HUES64 (cell line): ENCODE measurements at regions not wholly inside any gene's neighbourhood (a gene's known extent, or its start where the extent isn't known, plus 50 kb on each side); places are given as distances from the start of the nearest gene placed in this dataset.
"Not testable (repeated sequence)": the region's sequence is repeated elsewhere in the genome, so short reads cannot be mapped to it uniquely, and the experiment has no call there.

ENCODE experiments used
- H3K27ac ChIP-seq: 2 replicates; pipeline ENCODE4 v1.7.0; 2013; ENCODE audit warnings: low read depth, low read length, inconsistent platforms
- H3K27me3 ChIP-seq: 2 replicates; pipeline ENCODE4 v1.6.1; 2013; ENCODE audit warnings: mild to moderate bottlenecking, low read length; ENCODE audit not compliant: insufficient read depth
- H3K36me3 ChIP-seq: 2 replicates; pipeline ENCODE4 v1.6.1; 2013; ENCODE audit warnings: mild to moderate bottlenecking, low read length; ENCODE audit not compliant: insufficient read depth
- H3K4me1 ChIP-seq: 2 replicates; pipeline ENCODE4 v1.6.1; 2013; ENCODE audit warnings: mild to moderate bottlenecking, low read length, moderate library complexity; ENCODE audit not compliant: insufficient read depth
- H3K4me3 ChIP-seq: 2 replicates; pipeline ENCODE4 v1.5.1; 2013; ENCODE audit warnings: mild to moderate bottlenecking, low read length, moderate library complexity
- H3K9ac ChIP-seq: 2 replicates; pipeline ENCODE4 v1.6.1; 2013; ENCODE audit warnings: mild to moderate bottlenecking, low read depth, low read length
- H3K9me3 ChIP-seq: 2 replicates; pipeline ENCODE4 v1.6.1; 2013; ENCODE audit warnings: low read depth, low read length; ENCODE audit not compliant: insufficient read depth
- WGBS: fragments of 150-250, 120-280 bp; methylation state at CpG from one replicate; pipeline ENCODE4 v1.1.7; 2013; ENCODE audit warnings: missing lambda C conversion rate; 5-methylcytosine and 5-hydroxymethylcytosine counted together

- not testable (repeated sequence) for H3K27me3 ChIP-seq, H3K36me3 ChIP-seq, H3K4me3 ChIP-seq, H3K4me1 ChIP-seq, H3K9ac ChIP-seq, H3K27ac ChIP-seq
- 98% methylated on average over 4 of the region's 7 CpGs for WGBS
- peaks cover 50% of the 10 kb centered on the region for H3K9me3 ChIP-seq
These were observed 624.8 kb downstream of the ZNF37A start for GRCh38 chr10:38718972-38719371.

- no peak overlapping the region for H3K4me3 ChIP-seq
- H3K9me3 ChIP-seq: peaks cover 26% of the 10 kb centered on the region
- no peak overlapping the region for H3K9ac ChIP-seq
- H3K4me1 ChIP-seq: no peaks in the 10 kb centered on the region
- WGBS: 95% methylated on average over 48 of the region's 48 CpGs
- H3K36me3 ChIP-seq: no peaks in the 10 kb centered on the region
- no peaks in the 10 kb centered on the region for H3K27me3 ChIP-seq
- H3K27ac ChIP-seq: no peak overlapping the region
These were observed 635.9 kb downstream of the ZNF37A start for GRCh38 chr10:38730076-38730475.

- not testable (repeated sequence) for H3K4me1 ChIP-seq, H3K27me3 ChIP-seq, H3K27ac ChIP-seq, H3K36me3 ChIP-seq, H3K9ac ChIP-seq, H3K4me3 ChIP-seq
- H3K9me3 ChIP-seq: peaks cover 45% of the 10 kb centered on the region
- 91% methylated on average over 14 of the region's 14 CpGs for WGBS
These were observed 642.5 kb downstream of the ZNF37A start for GRCh38 chr10:38736646-38737045.

GRCh38 chr10:38737224-38737623 lies 643.1 kb downstream of the ZNF37A start:
- not testable (repeated sequence) for H3K9ac ChIP-seq, H3K27ac ChIP-seq, H3K36me3 ChIP-seq, H3K27me3 ChIP-seq, H3K4me1 ChIP-seq, H3K4me3 ChIP-seq
- WGBS: 94% methylated on average over 5 of the region's 5 CpGs
- H3K9me3 ChIP-seq: peaks cover 47% of the 10 kb centered on the region

- not testable (repeated sequence) for H3K4me3 ChIP-seq, H3K27ac ChIP-seq, H3K36me3 ChIP-seq, H3K9ac ChIP-seq, H3K4me1 ChIP-seq, H3K27me3 ChIP-seq
- H3K9me3 ChIP-seq: peaks cover 54% of the 10 kb centered on the region
- WGBS: 84% methylated on average over 3 of the region's 3 CpGs
These were observed 643.9 kb downstream of the ZNF37A start for GRCh38 chr10:38738011-38738410.

GRCh38 chr10:38739011-38739775 lies 645.1 kb downstream of the ZNF37A start:
- not testable (repeated sequence) for H3K27me3 ChIP-seq, H3K9ac ChIP-seq, H3K27ac ChIP-seq, H3K36me3 ChIP-seq, H3K4me1 ChIP-seq, H3K4me3 ChIP-seq
- H3K9me3 ChIP-seq: peaks cover 56% of the 10 kb centered on the region
- WGBS: 63% methylated on average over 5 of the region's 5 CpGs

- no peak overlapping the region for H3K4me3 ChIP-seq
- H3K9ac ChIP-seq: no peak overlapping the region
- peaks cover 60% of the 10 kb centered on the region for H3K9me3 ChIP-seq
- H3K27ac ChIP-seq: no peak overlapping the region
- no peaks in the 10 kb centered on the region for H3K36me3 ChIP-seq
- 74% methylated on average over 4 of the region's 5 CpGs for WGBS
- no peaks in the 10 kb centered on the region for H3K27me3 ChIP-seq
- H3K4me1 ChIP-seq: no peaks in the 10 kb centered on the region
These were observed 646.0 kb downstream of the ZNF37A start for GRCh38 chr10:38740102-38740501.

GRCh38 chr10:38741226-38741625 lies 647.1 kb downstream of the ZNF37A start:
- 83% methylated on average over 3 of the region's 3 CpGs for WGBS
- H3K9me3 ChIP-seq: peaks cover 55% of the 10 kb centered on the region
- H3K36me3 ChIP-seq: no peaks in the 10 kb centered on the region
- no peak overlapping the region for H3K4me3 ChIP-seq
- no peak overlapping the region for H3K9ac ChIP-seq
- no peaks in the 10 kb centered on the region for H3K27me3 ChIP-seq
- no peak overlapping the region for H3K27ac ChIP-seq
- no peaks in the 10 kb centered on the region for H3K4me1 ChIP-seq

GRCh38 chr10:38744446-38744845 lies 650.3 kb downstream of the ZNF37A start:
- peaks cover 48% of the 10 kb centered on the region for H3K9me3 ChIP-seq
- WGBS: 61% methylated on average over 1 of the region's 1 CpG

GRCh38 chr10:38746065-38746464 lies 651.9 kb downstream of the ZNF37A start:
- not testable (repeated sequence) for H3K4me3 ChIP-seq, H3K4me1 ChIP-seq, H3K36me3 ChIP-seq, H3K27ac ChIP-seq, H3K27me3 ChIP-seq, H3K9ac ChIP-seq
- 94% methylated on average over 1 of the region's 1 CpG for WGBS
- H3K9me3 ChIP-seq: peaks cover 39% of the 10 kb centered on the region

More at GRCh38 chr10:38744446-38744845, 650.3 kb downstream of the ZNF37A start:
- H3K27me3 ChIP-seq, H3K9ac ChIP-seq, H3K27ac ChIP-seq, H3K36me3 ChIP-seq, H3K4me1 ChIP-seq, H3K4me3 ChIP-seq: not testable (repeated sequence)
